HG03280 (cell line): ENCODE measurements at regions not wholly inside any gene's neighbourhood (a gene's known extent, or its start where the extent isn't known, plus 50 kb on each side); places are given as distances from the start of the nearest gene placed in this dataset.
"Not testable (repeated sequence)": the region's sequence is repeated elsewhere in the genome, so short reads cannot be mapped to it uniquely, and the experiment has no call there.

Source experiments
- ATAC-seq: cut with Tn5 transposase; IDR thresholded peaks from one replicate; pipeline ENCODE4 v1.9.1; 2021; ENCODE audit warnings: mild to moderate bottlenecking, moderate library complexity; ENCODE audit not compliant: unreplicated experiment

DNA sequence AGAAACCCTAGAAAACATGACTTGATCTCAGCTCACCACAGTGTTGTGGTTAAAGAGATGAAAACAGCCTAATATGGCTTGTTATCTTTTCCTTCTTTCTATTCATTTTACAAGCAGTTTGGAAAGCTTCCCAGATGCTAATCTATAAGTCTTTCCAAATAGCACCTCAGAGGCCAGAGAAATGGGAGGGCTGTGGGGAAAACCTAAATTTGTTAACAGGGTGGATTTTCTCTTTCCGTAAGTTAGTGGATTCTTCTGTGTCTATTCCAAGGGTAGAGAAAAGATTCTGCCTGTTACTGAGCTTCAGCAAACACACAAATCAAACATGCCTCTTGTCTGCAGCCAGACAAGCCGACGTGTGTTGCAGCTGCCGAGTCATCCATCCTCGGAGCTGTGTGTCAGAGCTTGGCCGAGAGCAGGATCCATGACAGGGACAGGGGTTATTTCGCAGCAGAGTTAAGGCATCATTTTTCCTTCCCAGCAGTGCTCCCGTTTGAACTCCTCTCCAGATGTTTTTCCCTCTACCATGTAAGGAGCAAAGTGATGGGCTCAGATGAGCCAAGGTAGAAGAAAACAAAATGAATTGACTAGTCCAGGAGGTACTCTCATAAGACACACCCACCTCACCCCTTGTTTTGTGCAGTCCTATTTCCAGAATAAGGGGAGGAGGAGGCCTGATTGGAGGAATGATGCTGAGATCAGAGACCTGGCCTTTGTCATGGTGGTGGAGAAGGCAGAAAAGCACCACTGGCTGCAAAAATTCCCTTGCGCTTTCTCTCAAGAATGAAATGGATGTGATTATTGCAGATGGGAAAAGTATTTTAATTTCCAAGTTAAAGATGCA is 560.0 kb downstream of the C6orf118 start:
- no peak for ATAC-seq

DNA sequence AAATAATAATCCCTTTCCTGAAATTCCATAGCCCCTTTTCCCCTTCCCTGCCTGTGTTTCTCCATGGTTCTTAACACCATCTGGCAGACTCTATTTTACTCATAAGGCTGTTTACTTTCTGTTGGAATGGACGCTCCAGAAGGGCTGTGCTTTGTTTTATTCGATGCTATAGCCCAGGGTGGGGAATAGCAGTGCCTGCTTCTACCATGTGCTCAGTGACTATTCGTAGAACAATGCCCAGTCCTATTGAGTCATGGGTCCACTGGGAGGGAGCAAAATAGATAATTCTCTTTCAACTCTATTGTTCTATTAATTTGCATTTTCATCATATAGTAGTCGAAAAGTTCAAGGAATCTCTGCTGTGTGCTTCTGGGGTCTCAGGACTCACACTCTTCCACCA is 565.1 kb downstream of the C6orf118 start:
- ATAC-seq: no peak

DNA sequence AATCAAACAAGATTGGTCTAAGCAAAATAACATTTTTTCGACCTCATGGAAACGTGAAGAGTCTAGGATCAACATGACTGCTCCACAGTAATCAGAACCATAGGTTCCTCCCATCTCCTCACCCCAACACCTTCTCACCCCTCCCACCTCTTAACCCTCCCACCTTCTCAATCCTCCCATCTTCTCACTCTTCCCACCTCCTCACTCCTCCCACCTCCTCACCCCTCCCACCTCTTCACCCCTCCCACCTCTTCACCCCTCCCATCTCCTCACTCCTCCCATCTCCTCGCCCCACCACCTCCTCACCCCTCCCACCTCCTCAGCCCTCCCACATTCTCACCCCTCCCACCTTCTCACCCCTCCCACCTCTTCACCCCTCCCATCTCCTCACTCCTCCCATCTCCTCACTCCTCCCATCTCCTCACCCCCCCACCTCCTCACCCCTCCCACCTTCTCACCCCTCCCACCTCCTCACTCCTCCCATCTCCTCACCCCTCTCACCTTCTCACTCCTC is 567.4 kb downstream of the C6orf118 start:
- ATAC-seq: no peak

DNA sequence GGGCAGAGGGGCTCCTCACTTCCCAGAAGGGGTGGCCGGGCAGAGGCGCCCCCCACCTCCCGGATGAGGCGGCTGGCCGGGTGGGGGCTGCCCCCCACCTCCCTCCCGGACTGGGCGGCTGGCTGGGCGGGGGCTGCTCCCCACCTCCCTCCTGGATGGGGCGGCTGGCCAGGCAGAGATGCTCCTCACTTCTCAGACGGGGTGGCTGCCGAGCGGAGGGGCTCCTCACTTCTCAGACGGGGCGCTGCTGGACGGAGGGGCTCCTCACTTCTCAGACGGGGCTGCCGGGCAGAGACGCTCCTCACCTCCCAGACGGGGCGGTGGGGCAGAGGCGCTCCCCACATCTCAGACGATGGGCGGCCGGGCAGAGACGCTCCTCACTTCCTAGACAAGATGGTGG is 573.3 kb downstream of the C6orf118 start:
- not testable (repeated sequence) for ATAC-seq

DNA sequence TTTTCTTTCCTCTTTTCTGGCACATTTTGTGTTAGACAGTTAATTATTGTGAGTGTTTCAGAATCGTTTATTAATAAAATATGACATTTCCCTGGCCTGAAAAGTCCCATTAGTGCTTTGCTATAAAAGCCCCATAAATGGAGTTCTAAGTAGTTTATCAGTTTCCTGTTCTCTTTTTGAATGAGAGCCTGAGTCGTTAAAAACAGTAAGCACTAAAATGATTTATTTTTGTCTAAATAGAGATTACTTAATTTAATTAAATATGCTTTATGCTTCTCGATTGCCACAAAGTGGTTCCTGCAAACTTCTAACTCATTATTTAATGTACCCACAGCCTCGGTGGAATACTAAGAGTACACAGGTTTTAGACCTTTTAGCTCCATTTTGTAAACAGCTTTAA is 577.9 kb downstream of the C6orf118 start:
- ATAC-seq: no peak

DNA sequence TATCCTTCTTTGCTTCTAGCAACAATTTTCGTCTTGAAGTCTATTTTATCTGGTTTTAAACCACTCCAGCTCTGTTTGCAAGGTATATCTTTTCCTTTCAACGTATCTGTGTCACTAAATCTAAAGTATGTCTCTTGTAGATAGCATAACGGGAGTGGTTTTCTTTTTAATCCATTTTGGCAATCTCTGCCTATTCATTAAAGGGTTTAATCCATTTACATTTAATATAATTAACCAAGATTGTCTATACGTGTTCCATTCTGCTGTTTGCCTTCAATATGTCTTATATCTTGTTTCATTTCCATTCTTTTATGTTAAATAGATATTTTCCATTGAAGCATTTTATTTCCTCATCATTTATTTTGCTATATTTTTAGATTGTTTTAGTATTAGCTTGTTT is 587.9 kb downstream of the C6orf118 start:
- no peak for ATAC-seq

DNA sequence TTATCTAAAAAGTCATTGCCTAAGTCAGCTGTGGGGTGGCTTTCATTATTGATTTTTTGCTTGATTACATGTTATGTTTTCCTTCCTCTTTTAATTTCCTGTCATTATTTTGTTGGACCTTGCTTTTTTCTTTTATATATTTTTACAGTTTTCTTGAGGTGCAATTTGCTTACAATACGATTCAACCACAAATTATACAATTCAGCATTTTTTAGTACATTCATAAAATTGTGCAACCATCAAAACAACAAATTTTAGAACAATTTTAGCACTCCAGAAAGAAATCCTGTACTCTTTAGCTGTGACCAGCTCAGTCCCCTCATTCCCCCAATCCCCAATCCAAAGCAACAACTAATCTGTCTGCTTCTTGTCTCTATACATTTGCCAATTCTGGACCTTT is 608.9 kb downstream of the C6orf118 start:
- no peak for ATAC-seq

DNA sequence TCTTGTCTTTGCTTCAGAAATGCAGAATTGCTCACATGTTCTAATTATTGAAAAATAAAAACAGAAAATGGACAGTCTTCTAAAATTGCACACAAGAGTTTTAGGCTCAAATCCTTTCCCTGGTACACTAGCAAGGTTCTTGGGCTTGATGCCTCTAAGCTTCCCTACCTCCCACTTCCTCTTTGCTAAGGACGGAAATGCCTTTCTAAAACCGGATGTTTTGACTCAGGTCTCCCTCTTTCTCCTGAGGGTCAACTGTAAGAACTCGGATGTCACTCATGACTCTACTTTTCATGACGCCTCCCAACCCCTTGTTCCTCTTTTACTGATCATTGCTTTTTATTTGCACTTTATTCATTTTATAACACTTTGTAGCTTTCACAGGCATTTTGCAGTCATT is 613.5 kb downstream of the C6orf118 start:
- no peak for ATAC-seq

DNA sequence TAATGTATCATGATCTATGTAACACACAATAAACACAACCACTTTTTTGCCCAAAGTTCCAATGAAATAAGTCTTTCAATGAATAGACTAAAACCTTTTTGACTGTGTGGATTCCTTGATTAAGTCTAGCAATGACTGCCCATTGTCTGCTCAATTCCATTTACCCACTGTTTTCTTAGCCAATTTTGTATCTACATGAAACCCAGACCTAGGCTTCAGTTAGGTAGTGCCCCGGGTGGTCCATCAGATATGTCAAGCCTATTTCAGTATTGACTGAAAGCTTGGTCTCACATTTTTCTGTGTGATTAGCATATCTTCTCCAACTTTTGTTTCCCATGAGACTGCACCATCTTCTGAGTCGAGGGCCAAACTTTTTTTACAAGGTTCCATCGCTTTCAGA is 615.0 kb downstream of the C6orf118 start:
- ATAC-seq: no peak

DNA sequence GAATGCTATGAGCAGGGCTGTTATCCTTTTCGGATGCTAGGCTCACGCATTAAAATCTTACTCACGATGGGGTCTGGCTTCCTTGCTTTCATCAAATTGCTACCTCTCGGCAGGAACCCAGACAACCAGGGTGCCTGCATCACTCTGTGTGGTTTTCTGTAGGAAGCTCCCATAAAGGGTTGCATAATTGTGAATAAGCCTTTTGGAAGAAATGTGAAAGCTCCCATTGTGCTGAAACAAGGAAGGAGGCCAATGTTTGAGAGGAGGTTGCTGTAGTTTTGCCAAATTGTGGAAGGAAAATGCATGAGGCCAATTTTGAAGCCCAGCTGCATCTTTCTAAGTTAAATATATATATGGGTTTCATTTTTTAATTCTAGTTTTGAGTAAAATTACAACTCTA is 615.5 kb downstream of the C6orf118 start:
- ATAC-seq: no peak

DNA sequence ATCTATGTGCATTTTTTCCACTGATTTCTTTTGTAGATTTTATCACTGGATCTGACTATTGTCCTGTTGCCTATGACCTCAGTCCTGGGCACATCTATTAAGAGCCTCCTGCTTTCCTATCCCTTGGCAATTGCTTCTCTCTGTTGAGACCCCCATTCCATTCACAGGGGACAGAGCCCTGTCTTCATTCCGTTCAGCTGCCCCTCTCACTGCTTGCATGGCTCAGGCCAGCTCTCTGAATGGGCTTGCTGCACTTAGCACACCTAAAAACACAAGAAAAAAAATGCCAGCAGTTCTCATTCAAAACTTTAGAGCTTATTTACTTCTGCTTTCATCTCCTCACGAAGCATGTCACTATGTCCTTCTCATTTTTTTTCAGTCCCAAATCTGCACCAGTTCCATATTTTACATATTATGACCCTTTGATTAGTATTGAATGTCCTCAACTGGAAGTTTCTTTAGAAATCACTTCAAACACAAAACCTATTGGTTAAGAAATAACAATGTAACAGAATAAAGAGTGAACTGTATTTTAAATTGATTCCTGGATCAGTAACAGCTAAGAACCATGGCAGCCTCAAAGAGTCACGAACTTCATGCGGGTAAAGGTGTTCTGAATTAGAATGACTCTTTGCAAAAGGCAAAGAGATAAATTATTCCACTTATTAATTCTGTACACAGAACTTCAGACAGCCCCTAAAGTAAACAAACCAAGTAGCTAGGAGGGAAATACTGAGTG is 616.5 kb downstream of the C6orf118 start:
- no peak for ATAC-seq

DNA sequence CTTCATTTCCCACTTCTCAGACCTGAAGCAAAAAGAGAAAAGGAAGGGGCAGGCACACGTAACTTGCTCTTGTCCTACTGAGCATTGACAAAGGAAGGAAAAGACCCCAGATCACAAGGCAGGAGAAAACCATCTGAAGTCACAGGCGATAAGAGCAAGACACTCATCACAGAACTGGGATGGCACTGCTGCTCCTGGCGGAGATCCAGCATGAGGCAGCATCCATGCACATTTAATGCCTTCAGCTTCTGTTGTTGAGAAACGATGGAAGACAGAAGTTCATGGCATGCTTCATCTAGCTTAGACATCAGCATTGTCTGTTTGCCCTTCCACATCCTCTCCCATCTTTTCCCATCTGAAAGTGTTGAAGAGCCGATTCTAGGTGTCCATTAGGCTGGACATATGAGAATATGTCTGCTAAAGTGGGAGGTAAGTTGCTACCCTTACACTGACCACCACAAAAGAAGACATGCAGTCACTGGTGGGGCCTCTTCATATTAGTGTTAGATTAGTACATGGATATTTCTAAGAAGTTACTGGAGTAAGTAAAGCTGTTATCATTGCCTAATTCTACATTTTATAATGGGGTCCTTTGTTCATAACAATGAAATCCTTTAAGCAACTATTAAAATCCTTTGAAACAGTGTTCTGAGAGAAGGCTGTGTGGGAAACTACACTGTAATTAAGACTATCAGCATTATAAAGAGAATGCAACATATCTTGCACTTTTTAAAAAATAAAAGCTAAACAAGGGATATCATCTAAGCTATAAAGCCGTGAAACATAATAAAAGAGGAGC is 618.5 kb downstream of the C6orf118 start:
- ATAC-seq: no peak

DNA sequence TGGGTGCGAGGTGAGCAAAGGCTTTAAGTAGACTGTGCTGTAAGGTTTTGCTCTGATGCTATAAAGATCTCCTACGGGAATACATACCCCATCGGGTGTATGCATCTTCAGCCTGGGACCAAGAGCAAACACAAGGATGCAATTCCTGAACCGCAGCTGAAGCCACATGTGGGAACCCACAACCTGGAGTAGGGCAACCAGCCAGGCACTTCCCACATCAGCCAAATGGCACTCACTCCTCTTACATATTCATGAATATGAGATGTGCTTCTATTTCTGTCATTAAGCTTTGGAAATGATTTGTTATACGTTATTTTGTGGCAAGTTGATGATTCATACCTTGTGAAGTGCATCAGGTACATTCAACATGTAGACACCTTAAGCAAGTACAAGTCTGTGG is 619.2 kb downstream of the C6orf118 start:
- ATAC-seq: no peak

DNA sequence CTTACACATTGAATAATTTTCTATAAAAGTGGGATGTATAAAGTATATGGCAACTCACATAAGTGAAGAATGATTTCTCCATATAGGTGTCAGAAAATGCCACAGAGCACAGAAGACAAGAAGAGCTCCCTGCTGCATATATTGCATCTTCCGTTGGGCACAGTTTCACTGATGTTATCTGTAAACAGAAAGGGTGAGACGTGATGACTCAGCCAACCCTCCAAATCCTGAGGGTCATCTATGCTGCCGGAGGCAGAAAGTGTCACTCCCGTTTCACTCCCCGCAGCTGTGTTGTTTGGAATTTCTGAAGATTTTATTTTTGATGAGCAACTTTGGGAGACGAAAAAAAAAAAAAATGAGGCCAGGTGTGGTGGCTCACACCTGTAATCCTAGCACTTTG is 644.1 kb downstream of the C6orf118 start:
- no peak for ATAC-seq

DNA sequence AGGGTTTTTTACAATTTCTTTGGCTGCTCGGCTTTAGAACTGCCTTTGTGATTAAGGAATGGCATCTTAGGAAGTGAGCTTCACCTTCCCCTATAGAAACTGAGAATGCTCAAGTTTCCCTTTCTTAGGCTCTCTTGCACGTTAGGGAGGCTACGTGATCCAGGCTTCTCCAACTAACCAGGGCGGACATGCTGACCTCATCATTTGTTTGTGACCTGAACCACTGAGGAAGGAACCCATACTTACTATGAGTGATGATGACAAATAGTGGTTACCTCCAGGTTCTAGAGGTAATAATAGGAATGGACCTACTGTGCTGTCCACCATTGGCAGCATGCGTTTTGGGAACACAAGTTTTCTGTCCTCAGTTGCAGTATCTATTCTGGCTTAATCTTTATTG is 645.8 kb downstream of the C6orf118 start:
- ATAC-seq: no peak

DNA sequence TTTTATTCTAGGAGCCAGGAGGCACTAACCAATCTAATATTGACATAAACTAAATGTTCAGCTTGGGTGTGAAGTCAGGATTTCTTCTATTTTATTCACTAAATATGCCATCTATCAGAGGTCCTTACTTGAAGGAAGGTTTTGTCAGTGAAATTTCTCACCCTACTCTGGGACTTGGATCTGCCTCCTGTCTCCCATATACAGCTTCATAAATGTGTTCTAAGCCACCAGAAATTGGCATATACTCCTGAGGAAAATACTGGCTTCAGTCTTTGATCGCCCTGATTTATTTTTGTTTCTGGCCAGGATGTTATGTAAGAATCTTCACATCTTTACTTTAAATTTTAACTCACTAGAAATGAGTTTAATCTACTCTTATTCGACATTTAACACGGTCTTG is 647.7 kb downstream of the C6orf118 start:
- ATAC-seq: no peak

DNA sequence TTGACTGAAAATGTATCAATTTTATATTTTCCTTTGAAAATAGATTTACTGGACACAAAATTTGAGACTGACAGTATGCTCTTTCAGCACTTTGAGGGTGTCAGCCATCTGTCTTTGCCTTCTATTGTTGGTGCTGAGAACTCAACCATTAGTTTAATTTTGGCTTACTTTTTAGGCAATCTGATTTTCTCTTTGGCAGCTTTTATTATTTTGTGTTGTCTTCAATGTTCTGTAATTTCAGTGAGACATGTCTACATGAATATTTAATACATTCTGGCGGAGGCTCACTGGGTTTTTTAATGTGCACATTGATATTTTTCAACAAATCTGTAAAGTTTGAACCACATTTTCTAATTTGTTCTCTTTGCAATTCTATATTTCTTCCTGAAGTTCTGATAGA is 648.6 kb downstream of the C6orf118 start:
- no peak for ATAC-seq

DNA sequence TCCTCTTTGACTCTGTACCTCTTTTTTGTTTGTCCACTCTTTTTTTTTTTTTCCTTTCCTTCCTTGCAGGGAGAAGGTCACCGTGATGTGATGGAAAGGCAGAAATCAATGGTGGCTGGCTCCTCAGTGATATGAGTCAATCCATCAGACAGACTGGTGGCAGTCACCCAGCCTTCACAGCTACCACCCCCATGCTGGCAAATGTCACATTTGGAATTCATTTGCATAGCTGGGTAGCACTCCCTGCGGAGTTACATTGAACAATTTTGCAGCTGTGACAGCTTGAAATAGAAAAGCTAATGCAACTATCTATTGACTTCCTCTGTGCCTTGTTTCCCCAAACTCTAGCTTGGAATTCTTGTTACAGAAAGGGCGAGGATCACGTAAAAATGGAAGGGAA is 668.4 kb downstream of the C6orf118 start:
- ATAC-seq: no peak

DNA sequence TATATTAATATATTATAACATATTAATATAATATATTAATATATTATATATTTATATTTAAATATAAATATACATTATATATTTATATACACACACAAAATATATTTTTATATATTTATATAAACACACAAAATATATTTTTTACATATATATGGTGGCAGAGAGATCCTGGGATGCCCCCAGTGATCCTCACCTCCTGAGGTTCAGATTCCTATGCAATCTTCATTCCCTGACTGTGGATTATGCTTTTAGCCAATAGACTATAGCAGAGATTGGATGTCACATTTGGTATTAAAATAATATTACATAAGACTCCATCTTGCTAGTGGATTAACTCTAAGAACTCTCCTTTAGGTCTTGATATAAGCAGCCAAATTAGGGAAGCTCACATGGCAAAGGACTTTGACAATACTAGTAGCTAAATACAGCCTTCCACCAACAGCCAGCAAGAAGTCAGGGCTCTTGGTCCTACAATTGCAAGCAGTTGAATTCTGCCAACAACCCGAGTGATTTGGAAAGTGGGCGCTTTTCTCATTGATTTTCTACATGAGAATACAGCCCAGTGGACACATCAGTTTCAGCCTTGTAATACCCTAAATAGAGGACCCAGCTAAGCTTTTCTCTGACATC is 681.0 kb downstream of the C6orf118 start:
- no peak for ATAC-seq

DNA sequence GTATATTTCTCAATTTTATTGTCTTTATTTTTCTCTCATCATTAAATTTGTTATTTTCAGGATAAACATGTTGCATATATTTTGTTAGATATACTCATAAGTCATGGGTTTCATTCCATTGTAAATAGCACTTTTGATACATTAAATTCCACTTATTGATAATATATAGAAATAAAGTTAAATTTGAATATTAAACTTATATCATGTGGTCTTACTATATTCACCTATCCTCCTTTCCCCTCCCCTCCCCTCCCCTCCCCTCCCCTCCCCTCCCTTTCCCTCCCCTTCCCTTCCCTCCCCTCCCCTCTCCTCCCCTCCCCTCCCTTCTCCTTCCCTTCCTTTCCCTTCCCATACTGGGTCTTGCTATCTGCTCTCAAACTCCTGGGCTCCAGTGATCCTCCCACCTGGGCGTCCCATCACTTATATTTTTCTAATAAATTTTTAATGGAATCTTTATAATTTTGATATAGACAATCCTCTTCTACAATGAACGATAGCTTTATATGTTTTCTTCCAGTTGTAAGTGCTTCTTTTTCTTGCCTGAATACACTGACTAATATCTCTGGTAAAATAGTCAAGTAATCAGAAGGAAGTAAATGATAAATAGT is 692.4 kb downstream of the C6orf118 start:
- no peak for ATAC-seq

DNA sequence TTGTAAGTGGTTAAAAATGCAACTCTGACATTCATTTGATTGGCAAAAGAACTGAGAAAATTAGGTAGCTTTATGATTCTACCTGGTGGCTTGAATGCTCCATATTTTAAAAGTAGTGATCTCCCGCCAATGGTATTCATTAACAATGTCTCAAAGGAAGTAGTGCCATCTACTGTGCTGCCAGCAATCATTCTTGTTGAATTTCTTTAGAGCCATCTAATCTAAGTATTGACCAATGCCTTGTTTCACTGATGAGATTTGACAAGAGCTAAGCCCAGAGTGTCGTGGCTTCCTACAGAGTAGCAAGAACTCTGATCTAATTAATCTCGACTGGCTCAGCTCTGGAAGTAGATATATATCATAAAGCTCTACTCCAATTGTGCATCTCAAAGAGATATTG is 696.7 kb downstream of the C6orf118 start:
- ATAC-seq: no peak
